Smooth muscle cell (in vitro differentiated cells): ENCODE measurements at regions not wholly inside any gene's neighbourhood (a gene's known extent, or its start where the extent isn't known, plus 50 kb on each side); places are given as distances from the start of the nearest gene placed in this dataset.

Experiments
- DNase-seq: peaks from one replicate; lab custom pipeline; 2025; ENCODE audit not compliant: unreplicated experiment; lab: John Stamatoyannopoulos, UW
- H2AFZ ChIP-seq: fragments of 200-600 bp; sonication (generic); 2 replicates; pipeline ENCODE4 v1.6.0; 2016; ENCODE audit warnings: antibody characterized with exemption, low read depth, mild to moderate bottlenecking
- H3F3A ChIP-seq: fragments of 200-600 bp; sonication (generic); 2 replicates; pipeline ENCODE4 v1.6.0; 2017; ENCODE audit warnings: antibody characterized with exemption, low read depth
- H3K27ac ChIP-seq: fragments of 200-600 bp; sonication (generic); 2 replicates; pipeline ENCODE4 v1.5.1; 2016; ENCODE audit warnings: low read depth, mild to moderate bottlenecking
- H3K27me3 ChIP-seq: fragments of 200-600 bp; sonication (generic); 2 replicates; pipeline ENCODE4 v1.6.1; 2016; ENCODE audit warnings: low read depth, mild to moderate bottlenecking
- H3K36me3 ChIP-seq: fragments of 200-600 bp; sonication (generic); 2 replicates; pipeline ENCODE4 v1.5.1; 2016; ENCODE audit warnings: low read depth
- H3K4me1 ChIP-seq: fragments of 200-600 bp; sonication (generic); 2 replicates; pipeline ENCODE4 v1.5.1; 2016; ENCODE audit warnings: low read depth
- H3K4me2 ChIP-seq: fragments of 200-600 bp; sonication (generic); 2 replicates; pipeline ENCODE4 v1.6.0; 2016; ENCODE audit warnings: mild to moderate bottlenecking
- H3K4me3 ChIP-seq: fragments of 200-600 bp; sonication (generic); 2 replicates; pipeline ENCODE4 v1.5.1; 2016; ENCODE audit warnings: mild to moderate bottlenecking
- H3K79me2 ChIP-seq: fragments of 200-600 bp; sonication (generic); 2 replicates; pipeline ENCODE4 v1.6.0; 2016; ENCODE audit warnings: low read depth, mild to moderate bottlenecking
- H3K9ac ChIP-seq: fragments of 200-600 bp; sonication (generic); 2 replicates; pipeline ENCODE4 v1.6.0; 2016; ENCODE audit warnings: low read depth
- H3K9me3 ChIP-seq: fragments of 200-600 bp; sonication (generic); replicated peaks from 2 replicates; pipeline ENCODE4 v1.5.1; 2016; ENCODE audit warnings: low read depth
- H4K20me1 ChIP-seq: fragments of 200-600 bp; sonication (generic); 2 replicates; pipeline ENCODE4 v1.6.0; 2016; ENCODE audit warnings: low read depth
- WGBS: methylation state at CpG from one replicate; pipeline ENCODE4 v1.1.7; 2016; ENCODE audit warnings: low lambda C conversion rate; 5-methylcytosine and 5-hydroxymethylcytosine counted together
- TF ChIP-seq, protein P1 (sequence below): fragments of 200-600 bp; sonication (generic); IDR thresholded peaks from 2 replicates; pipeline ENCODE4 v1.5.1; 2017; ENCODE audit warnings: borderline replicate concordance, mild to moderate bottlenecking, antibody characterized with exemption; ENCODE audit not compliant: insufficient read depth, poor library complexity, severe bottlenecking

- Histone ChIP-seq H3K4me2 (no peak overlapping the region), H3F3A (no peaks in the 10 kb centered on the region), H3K27me3 (no peaks in the 10 kb centered on the region), H3K36me3 (no peaks in the 10 kb centered on the region), H4K20me1 (no peaks in the 10 kb centered on the region), H3K27ac (no peak overlapping the region), H3K4me1 (peaks cover 2% of the 10 kb centered on the region), H3K4me3 (no peak overlapping the region), H3K79me2 (no peaks in the 10 kb centered on the region), H3K9ac (no peak overlapping the region), H2AFZ (no peak overlapping the region), H3K9me3 (no peaks in the 10 kb centered on the region)
- DNase-seq: no peak
- 84% methylated on average over 7 of the region's 7 CpGs for WGBS
- TF ChIP-seq, protein P1, sequence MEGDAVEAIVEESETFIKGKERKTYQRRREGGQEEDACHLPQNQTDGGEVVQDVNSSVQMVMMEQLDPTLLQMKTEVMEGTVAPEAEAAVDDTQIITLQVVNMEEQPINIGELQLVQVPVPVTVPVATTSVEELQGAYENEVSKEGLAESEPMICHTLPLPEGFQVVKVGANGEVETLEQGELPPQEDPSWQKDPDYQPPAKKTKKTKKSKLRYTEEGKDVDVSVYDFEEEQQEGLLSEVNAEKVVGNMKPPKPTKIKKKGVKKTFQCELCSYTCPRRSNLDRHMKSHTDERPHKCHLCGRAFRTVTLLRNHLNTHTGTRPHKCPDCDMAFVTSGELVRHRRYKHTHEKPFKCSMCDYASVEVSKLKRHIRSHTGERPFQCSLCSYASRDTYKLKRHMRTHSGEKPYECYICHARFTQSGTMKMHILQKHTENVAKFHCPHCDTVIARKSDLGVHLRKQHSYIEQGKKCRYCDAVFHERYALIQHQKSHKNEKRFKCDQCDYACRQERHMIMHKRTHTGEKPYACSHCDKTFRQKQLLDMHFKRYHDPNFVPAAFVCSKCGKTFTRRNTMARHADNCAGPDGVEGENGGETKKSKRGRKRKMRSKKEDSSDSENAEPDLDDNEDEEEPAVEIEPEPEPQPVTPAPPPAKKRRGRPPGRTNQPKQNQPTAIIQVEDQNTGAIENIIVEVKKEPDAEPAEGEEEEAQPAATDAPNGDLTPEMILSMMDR: no peak
Measured at GRCh38 chr16:51067352-51067751, 83.7 kb downstream of the SALL1 start.

DNA sequence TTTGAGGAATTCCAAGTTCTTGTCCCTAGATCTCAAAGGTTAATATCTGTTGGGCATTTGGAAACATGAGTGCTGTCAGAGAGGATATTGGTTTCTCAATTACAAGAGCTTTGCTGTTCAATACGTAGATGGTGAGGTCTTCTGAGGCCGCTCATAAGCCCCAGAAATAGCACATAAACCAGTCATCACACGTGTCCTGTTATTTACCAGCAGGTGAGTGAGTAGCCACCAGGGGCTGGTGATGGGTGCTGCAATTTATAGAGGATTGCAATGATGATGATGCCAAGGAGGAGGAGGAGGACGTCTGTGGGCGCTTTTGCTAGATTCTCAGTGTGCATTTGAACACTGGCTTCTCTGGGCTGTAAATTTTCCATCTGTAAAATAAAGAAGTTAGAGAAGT, 89.0 kb downstream of the SALL1 start:
- no peaks in the 10 kb centered on the region for H4K20me1 ChIP-seq
- no peaks in the 10 kb centered on the region for H3F3A ChIP-seq
- no peaks in the 10 kb centered on the region for H3K79me2 ChIP-seq
- no peaks in the 10 kb centered on the region for H3K36me3 ChIP-seq
- no peak for DNase-seq
- H3K4me1 ChIP-seq: no peaks in the 10 kb centered on the region
- no peak overlapping the region for H3K27ac ChIP-seq
- H3K9ac ChIP-seq: no peak overlapping the region
- peaks cover 2% of the 10 kb centered on the region for H3K27me3 ChIP-seq
- WGBS: 80% methylated on average over 5 of the region's 5 CpGs
- H3K9me3 ChIP-seq: no peaks in the 10 kb centered on the region
- TF ChIP-seq, protein P1: no peak
- H2AFZ ChIP-seq: no peak overlapping the region
- no peak overlapping the region for H3K4me2 ChIP-seq
- H3K4me3 ChIP-seq: no peak overlapping the region

DNA sequence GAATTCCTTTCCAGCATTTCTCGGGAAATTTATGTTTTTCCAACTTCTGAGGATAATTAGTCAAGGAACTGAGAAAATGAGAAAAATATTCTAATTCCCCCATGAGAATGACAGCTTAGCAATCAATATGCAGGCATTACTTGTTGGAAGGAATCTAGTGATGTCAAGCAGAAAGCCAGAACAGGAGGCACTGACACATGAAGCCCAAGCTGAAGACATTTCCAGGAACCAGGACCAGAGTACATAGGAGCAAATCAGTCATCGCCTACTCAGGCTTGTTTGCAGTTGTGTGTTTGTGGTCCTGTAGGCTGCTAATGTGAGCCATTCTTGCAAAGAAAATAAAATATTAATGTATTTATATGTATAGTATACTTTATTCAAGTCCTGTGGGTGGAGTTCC, 89.7 kb downstream of the SALL1 start:
- no peak overlapping the region for H3K9ac ChIP-seq
- WGBS: 89% methylated on average over 2 of the region's 2 CpGs
- no peaks in the 10 kb centered on the region for H3K79me2 ChIP-seq
- TF ChIP-seq, protein P1: no peak
- peaks cover 2% of the 10 kb centered on the region for H3K27me3 ChIP-seq
- H3K9me3 ChIP-seq: no peaks in the 10 kb centered on the region
- H3K36me3 ChIP-seq: no peaks in the 10 kb centered on the region
- H4K20me1 ChIP-seq: no peaks in the 10 kb centered on the region
- H3K27ac ChIP-seq: no peak overlapping the region
- H2AFZ ChIP-seq: no peak overlapping the region
- H3F3A ChIP-seq: no peaks in the 10 kb centered on the region
- H3K4me2 ChIP-seq: no peak overlapping the region
- no peak for DNase-seq
- no peaks in the 10 kb centered on the region for H3K4me1 ChIP-seq
- no peak overlapping the region for H3K4me3 ChIP-seq

- WGBS: 85% methylated on average over 2 of the region's 2 CpGs
- Histone ChIP-seq H3K4me2 (no peak overlapping the region), H3K9ac (no peak overlapping the region), H3F3A (no peaks in the 10 kb centered on the region), H3K9me3 (no peaks in the 10 kb centered on the region), H3K4me1 (no peaks in the 10 kb centered on the region), H3K79me2 (no peaks in the 10 kb centered on the region), H3K27me3 (peaks cover 2% of the 10 kb centered on the region), H3K36me3 (no peaks in the 10 kb centered on the region), H3K27ac (no peak overlapping the region), H4K20me1 (no peaks in the 10 kb centered on the region), H3K4me3 (no peak overlapping the region), H2AFZ (no peak overlapping the region)
- DNase-seq: no peak
- TF ChIP-seq, protein P1: no peak
Measured at GRCh38 chr16:51057969-51058337, 93.1 kb downstream of the SALL1 start.
